ENCODE measurements at regions not wholly inside any gene's neighbourhood (a gene's known extent, or its start where the extent isn't known, plus 50 kb on each side); places are given as distances from the start of the nearest gene placed in this dataset.

DNA sequence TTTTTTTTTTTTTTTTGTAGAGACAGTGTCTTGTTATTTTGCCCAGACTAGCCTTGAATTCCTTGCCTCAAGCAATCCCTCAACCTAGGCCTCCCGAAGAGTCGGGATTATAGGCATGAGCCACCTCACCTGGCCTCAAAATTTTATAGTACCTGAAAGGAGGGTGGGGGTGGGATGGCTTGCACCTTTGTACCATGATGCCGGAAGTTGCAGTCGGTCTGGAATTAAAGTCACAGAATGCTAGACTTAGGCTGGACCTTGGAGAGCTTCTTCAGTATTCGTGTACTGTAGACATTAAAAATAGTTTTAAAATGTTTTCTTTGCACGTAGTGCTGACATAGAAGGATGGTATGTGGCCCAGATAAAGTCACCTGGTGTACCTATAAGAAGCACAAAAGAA lies 280.9 kb downstream of the STIM2 start:
- H3K27ac Mint-ChIP-seq, result no peak overlapping the region
- H3K4me3 Mint-ChIP-seq, result no peak overlapping the region
- no peaks in the 10 kb centered on the region for H3K27me3 Mint-ChIP-seq
- DNase-seq, result no peak
- H3K36me3 Mint-ChIP-seq (ENCODE audit: low read depth), result no peaks in the 10 kb centered on the region
- no peaks in the 10 kb centered on the region for H3K4me1 Mint-ChIP-seq (ENCODE audit: low read depth)
- H3K9me3 Mint-ChIP-seq, result peaks cover 10% of the 10 kb centered on the region

DNA sequence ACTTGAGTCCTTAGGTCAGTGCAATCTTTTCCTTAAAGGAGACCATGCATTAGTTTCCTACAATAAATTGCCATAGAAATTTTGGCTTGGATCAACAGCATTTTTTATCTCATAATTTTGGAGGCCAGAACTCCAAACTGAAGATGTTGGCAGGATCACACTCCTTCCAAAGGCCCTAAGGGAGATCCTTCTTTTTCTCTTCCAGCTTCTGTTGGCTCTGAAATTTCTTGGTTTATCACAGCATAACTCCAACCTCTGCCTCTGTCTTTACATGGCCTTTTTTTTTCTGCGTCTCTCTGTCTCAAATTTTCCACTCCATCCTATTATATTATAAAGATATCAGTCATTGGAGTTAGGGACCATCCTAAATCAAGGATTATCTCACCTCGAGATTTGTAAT lies 282.2 kb downstream of the STIM2 start:
- no peaks in the 10 kb centered on the region for H3K27me3 Mint-ChIP-seq
- H3K9me3 Mint-ChIP-seq, result peaks cover 11% of the 10 kb centered on the region
- H3K4me1 Mint-ChIP-seq (ENCODE audit: low read depth), result no peaks in the 10 kb centered on the region

DNA sequence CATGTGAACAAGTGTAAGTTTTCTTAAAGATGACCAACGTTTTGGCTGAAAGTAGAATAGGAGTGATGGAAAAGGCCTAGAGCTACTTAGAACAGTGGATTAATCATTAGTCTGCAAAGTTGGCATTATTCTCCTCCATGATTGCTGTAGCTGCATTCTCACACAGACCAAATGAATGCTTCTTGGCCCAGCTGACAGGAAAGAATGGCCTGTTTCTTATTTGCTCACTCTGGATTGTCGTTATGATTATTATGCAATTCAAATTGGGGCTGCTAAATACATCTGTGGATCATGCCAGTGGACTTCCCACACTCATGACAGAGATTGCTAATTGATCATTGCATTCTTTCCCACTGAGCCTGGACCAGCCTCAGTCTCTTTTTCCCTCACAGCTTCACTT lies 285.0 kb downstream of the STIM2 start:
- no peak for DNase-seq
- Mint-ChIP-seq H3K9me3 (peaks cover 8% of the 10 kb centered on the region), H3K27me3 (no peaks in the 10 kb centered on the region), H3K36me3 (ENCODE audit: low read depth) (no peaks in the 10 kb centered on the region), H3K4me1 (ENCODE audit: low read depth) (no peaks in the 10 kb centered on the region), H3K27ac (no peak overlapping the region), H3K4me3 (no peak overlapping the region)

More for the DNA sequence above, 282.2 kb downstream of the STIM2 start:
- Mint-ChIP-seq H3K4me3 (no peak overlapping the region), H3K36me3 (ENCODE audit: low read depth) (no peaks in the 10 kb centered on the region), H3K27ac (no peak overlapping the region)
- DNase-seq, result no peak

DNA sequence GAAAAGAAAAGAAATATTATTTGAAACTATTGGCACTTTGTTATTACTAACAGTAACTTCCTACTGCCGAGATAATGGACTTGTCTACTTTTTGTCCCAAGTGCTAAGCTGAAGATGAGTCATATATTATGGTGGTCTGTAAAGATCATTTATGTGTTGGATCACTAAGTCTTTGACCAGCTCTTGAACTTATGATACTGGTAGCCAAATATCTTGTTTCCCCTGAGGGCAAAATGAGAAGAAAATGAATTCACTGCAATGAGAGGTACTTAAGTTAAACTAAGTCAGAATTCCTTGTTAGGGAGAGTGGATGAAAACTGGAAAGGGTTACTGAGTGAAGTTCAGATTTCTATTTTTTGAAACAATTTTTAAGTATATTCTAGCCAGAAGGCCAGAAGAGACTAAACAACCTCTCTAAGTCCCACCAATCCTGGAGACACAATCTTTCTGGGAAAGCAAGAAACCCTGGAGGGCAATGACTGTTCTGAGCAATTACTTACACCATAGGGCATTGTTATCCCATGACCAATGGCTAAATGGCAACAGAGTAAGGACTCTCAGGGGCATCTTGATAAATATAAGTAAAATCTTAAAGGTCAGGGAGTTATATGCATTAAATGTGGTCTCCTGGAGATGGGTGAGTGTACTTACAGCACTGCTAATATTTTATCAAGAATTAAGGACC lies 287.7 kb downstream of the STIM2 start:
- Mint-ChIP-seq H3K4me1 (ENCODE audit: low read depth) (no peaks in the 10 kb centered on the region), H3K27ac (no peak overlapping the region), H3K36me3 (ENCODE audit: low read depth) (no peaks in the 10 kb centered on the region), H3K27me3 (peaks cover 2% of the 10 kb centered on the region), H3K4me3 (no peak overlapping the region), H3K9me3 (peaks cover 8% of the 10 kb centered on the region)
- DNase-seq, result no peak

DNA sequence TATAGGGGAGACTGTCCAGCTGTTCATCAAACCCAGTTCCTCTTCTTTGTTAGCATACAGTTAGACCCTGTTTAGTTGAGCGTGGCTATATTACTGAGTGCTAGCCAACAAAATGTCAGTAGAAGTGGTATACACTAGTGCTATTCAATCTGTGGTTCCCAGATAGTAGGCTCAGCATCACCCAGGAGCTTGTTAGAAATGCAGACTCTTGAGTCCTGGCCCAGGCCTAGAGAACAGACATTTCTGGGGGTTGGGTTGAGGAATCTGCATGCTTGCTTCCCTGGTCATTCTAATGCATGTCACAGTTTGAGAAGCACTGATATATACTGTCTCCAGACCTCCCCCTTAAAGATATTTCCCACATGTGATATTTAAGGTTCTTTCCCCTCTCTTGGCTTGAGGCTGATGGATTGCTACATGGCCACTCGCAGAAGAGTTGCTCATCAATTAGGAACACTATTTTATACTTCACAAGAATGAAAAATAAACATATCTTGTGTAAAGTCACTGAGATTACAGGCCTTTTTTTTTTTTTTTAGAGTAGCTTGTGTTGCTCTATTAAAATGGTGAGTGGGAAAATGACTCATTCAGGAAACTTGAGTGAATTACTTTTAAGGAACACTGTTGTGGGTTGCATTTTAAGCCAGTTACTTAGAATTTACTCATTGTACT lies 289.0 kb downstream of the STIM2 start:
- DNase-seq, result no peak
- no peak overlapping the region for H3K4me3 Mint-ChIP-seq
- H3K4me1 Mint-ChIP-seq (ENCODE audit: low read depth), result no peaks in the 10 kb centered on the region
- no peaks in the 10 kb centered on the region for H3K36me3 Mint-ChIP-seq (ENCODE audit: low read depth)
- peaks cover 8% of the 10 kb centered on the region for H3K9me3 Mint-ChIP-seq
- peaks cover 6% of the 10 kb centered on the region for H3K27me3 Mint-ChIP-seq
- H3K27ac Mint-ChIP-seq, result no peak overlapping the region

DNA sequence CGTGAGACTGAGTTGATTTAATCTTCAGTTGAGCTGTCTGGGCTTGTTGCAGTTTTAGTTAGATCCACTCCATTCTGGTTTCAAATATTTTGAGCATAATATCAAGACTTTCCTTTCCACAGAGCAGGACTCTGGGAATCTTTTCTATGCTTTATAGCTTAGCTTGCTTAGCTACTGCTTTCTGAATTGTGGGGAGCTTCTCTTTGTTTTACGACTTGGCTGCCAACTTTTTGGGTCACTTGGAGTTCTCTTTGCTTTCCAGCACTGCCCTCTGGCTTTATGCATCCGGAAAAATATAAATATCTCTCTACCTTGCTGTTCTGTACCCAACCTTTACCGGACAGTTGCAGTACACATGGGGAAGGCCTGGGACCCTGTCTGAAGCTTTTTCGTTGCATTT lies 292.1 kb downstream of the STIM2 start:
- no peak for DNase-seq
- H3K9me3 Mint-ChIP-seq, result no peaks in the 10 kb centered on the region
- peaks cover 11% of the 10 kb centered on the region for H3K27me3 Mint-ChIP-seq
- H3K4me1 Mint-ChIP-seq (ENCODE audit: low read depth), result no peaks in the 10 kb centered on the region
- no peaks in the 10 kb centered on the region for H3K36me3 Mint-ChIP-seq (ENCODE audit: low read depth)
- H3K4me3 Mint-ChIP-seq, result no peak overlapping the region
- H3K27ac Mint-ChIP-seq, result no peak overlapping the region

DNA sequence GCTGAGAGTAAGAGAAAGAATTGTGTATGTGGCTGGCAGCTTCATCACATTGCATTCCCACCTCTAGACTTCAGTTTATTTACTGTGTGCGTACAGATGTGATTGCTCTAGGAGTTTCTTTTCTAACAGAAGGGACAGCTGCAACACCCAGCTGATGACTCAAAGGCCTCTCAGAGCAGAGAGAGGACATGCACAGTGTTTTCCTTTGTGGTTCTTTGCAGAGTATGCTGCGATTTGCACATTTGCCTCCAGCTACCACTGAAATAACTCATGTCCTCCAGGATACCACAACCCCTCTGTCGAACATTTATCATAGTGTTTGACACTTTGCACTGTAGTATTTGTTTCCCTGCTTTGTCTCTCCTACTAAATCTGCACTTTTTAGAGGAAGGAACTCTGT lies 294.1 kb downstream of the STIM2 start:
- peaks cover 11% of the 10 kb centered on the region for H3K27me3 Mint-ChIP-seq
- DNase-seq, result no peak
- H3K36me3 Mint-ChIP-seq (ENCODE audit: low read depth), result no peaks in the 10 kb centered on the region
- no peak overlapping the region for H3K27ac Mint-ChIP-seq
- no peaks in the 10 kb centered on the region for H3K4me1 Mint-ChIP-seq (ENCODE audit: low read depth)
- H3K4me3 Mint-ChIP-seq, result no peak overlapping the region
- no peaks in the 10 kb centered on the region for H3K9me3 Mint-ChIP-seq

DNA sequence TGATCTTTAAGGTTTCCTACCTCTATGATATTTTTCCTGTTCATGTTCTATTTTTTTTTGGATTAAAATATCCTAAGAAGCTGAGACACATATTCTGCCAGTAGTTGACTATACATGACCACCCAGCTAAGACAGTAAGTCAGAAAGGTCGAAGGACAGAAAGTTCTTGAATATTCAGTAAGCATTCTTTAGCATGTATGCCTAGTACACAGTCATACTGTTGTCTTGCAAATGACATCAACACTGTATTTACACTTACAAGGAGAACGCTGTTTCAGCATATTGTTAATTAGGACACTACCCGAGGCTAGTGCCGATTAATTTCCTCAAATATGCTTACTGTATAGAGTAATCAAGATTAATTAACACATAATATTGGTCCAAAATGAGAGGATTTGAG lies 300.6 kb downstream of the STIM2 start:
- H3K36me3 Mint-ChIP-seq (ENCODE audit: low read depth), result no peaks in the 10 kb centered on the region
- H3K9me3 Mint-ChIP-seq, result no peaks in the 10 kb centered on the region
- H3K4me3 Mint-ChIP-seq, result no peak overlapping the region
- no peaks in the 10 kb centered on the region for H3K27me3 Mint-ChIP-seq
- no peaks in the 10 kb centered on the region for H3K4me1 Mint-ChIP-seq (ENCODE audit: low read depth)
- no peak overlapping the region for H3K27ac Mint-ChIP-seq
- no peak for DNase-seq

DNA sequence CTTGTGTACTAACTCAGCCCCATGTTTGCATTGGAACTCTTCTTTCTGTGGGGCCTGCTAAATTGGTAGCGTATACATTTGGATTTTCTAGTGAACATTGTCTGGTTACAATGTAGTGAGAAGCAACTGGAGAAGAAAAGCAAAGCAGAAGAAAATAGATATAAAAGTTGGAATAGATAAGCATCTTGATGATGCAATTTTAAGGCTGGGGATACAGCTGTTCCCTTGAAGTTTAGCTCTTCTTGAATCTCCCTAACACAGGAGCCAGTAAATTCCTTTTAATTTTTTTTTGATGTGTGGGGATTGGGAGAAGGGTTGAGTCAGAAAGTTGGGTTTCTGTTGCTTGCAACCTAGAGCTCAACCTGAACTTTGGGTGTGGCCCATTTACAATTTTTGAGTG lies 308.1 kb downstream of the STIM2 start:
- Mint-ChIP-seq H3K36me3 (ENCODE audit: low read depth) (no peaks in the 10 kb centered on the region), H3K27me3 (peaks cover 2% of the 10 kb centered on the region), H3K9me3 (no peaks in the 10 kb centered on the region), H3K27ac (no peak overlapping the region), H3K4me1 (ENCODE audit: low read depth) (no peaks in the 10 kb centered on the region), H3K4me3 (no peak overlapping the region)
- DNase-seq, result no peak

DNA sequence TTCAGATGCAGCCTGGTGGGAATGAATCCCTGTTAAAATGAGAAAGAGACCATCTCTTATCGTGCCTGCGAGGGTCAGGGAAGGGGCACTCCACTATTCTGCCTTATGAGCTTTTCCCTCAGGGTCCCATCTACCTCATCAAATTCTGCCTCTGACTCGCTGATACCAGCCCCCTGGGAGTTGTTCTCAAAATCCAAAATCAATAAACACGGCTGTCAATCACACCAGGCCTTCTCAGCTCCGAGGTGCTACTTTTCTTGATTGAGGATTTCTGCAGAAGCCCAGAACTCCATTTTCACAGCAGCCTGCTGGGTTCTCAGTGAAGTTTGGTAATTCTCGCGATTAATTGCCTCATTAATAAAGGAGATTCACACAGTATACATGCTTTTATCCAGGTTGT lies 312.6 kb downstream of the STIM2 start:
- no peak for DNase-seq
- H3K27me3 Mint-ChIP-seq, result peaks cover 2% of the 10 kb centered on the region
- no peak overlapping the region for H3K4me3 Mint-ChIP-seq
- H3K27ac Mint-ChIP-seq, result no peak overlapping the region
- H3K36me3 Mint-ChIP-seq (ENCODE audit: low read depth), result no peaks in the 10 kb centered on the region
- H3K4me1 Mint-ChIP-seq (ENCODE audit: low read depth), result no peaks in the 10 kb centered on the region
- no peaks in the 10 kb centered on the region for H3K9me3 Mint-ChIP-seq

DNA sequence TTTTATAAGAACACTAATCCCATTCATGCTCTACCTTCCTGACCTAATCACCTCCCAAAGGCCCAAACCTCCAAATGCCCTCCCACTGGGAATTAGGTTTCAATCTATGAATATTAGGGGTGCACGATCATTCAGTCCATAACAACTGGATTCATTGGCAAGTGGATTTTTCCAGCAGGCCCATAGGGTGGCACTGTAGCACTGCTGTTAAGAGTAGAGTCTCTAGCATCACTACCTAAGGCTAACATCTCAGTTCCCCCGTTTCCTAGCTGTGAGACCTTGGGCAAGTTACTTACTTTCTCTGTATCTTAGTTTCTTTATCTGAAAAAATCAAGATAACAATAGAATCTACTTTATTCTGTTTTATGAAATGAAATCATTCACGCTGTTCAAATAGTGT lies 315.8 kb downstream of the STIM2 start:
- Mint-ChIP-seq H3K4me1 (ENCODE audit: low read depth) (no peaks in the 10 kb centered on the region), H3K9me3 (no peaks in the 10 kb centered on the region), H3K27ac (no peak overlapping the region), H3K36me3 (ENCODE audit: low read depth) (no peaks in the 10 kb centered on the region), H3K27me3 (peaks cover 2% of the 10 kb centered on the region), H3K4me3 (no peak overlapping the region)
- DNase-seq, result no peak

DNA sequence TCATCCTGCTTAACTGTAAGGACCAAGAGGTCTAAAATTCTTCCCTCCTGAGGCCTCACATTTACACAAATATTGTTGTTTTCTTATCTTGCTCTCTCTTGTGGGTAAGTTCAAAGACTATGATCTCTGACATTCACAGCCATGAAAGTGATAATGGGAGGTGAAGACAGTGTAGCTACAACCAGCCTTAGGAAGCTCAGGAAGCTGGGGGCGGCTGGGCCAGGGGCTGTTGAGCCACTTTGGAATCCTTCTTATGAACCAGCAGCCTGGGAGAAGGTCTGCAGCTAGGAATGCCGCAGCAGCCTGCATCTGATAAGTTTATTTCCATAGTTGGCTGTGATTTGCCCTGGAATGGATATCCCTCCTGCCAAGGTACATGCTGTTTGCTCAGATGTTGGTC lies 316.2 kb downstream of the STIM2 start:
- H3K4me3 Mint-ChIP-seq, result no peak overlapping the region
- peaks cover 2% of the 10 kb centered on the region for H3K27me3 Mint-ChIP-seq
- no peaks in the 10 kb centered on the region for H3K4me1 Mint-ChIP-seq (ENCODE audit: low read depth)
- no peak for DNase-seq
- H3K36me3 Mint-ChIP-seq (ENCODE audit: low read depth), result no peaks in the 10 kb centered on the region
- H3K9me3 Mint-ChIP-seq, result no peaks in the 10 kb centered on the region
- no peak overlapping the region for H3K27ac Mint-ChIP-seq

DNA sequence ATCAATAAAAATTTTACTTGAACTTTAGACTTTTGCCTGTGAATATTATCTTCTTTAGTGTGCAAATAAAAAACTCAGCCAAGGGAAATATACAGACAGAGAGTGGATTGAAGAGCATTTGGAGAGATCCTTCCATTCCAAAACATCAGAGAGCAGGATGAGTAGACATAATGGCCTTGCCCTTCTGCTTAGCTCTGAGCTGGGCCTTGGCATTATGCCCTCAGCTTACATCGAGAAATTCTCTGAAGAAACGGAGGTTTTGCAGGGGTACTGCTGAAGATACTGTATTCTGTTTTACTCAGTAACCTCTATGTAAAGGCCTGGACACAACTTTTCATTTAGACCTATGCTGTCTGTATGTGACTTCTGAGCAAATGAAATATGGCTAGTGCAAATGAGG lies 317.4 kb downstream of the STIM2 start:
- Mint-ChIP-seq H3K27ac (no peak overlapping the region), H3K4me1 (ENCODE audit: low read depth) (no peaks in the 10 kb centered on the region), H3K4me3 (no peak overlapping the region), H3K27me3 (peaks cover 2% of the 10 kb centered on the region), H3K36me3 (ENCODE audit: low read depth) (no peaks in the 10 kb centered on the region), H3K9me3 (no peaks in the 10 kb centered on the region)
- no peak for DNase-seq

DNA sequence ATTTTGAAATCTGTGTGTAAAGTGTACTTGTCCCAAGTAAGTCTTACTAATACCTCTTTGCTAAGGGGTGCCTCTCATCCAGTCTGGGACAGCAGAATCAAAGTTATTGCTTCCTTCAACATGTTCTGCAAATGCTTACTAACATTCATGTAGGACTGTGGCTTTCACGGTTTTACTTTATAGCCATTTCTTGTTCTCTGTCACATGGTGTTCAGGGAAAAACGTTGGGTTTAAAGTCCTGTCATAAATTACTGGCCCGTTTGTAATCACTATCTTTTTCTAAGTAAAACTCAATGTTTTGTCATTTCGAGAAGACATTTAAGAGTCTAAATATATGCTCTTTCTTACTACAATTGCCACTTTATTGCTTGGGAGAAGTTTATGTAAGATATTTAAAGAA lies 321.1 kb downstream of the STIM2 start:
- Mint-ChIP-seq H3K9me3 (no peaks in the 10 kb centered on the region), H3K4me3 (no peak overlapping the region), H3K27ac (no peak overlapping the region), H3K36me3 (ENCODE audit: low read depth) (no peaks in the 10 kb centered on the region), H3K27me3 (no peaks in the 10 kb centered on the region), H3K4me1 (ENCODE audit: low read depth) (no peaks in the 10 kb centered on the region)
- no peak for DNase-seq

DNA sequence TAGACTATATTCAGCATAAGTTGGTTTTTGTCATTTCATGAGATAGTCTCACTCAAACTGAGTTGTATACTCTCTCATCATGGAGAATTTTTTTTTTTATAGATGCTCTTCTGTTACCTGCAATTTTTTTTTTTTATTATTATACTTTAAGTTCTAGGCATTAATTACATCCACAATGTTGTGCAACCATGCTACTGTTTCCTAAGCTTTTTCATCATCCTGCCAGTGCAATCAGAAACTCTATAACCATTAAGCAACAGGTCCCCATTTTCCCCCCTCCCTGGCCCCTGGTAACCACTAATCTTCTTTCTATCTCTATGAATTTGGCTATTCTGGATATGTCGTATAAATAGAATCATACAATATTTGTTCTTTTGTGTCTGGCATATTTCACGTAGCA lies 321.6 kb downstream of the STIM2 start:
- Mint-ChIP-seq H3K9me3 (no peaks in the 10 kb centered on the region), H3K27ac (no peak overlapping the region)
- DNase-seq, result no peak

More for the DNA sequence above, 321.6 kb downstream of the STIM2 start:
- no peaks in the 10 kb centered on the region for H3K36me3 Mint-ChIP-seq (ENCODE audit: low read depth)
- H3K4me3 Mint-ChIP-seq, result no peak overlapping the region
- H3K4me1 Mint-ChIP-seq (ENCODE audit: low read depth), result no peaks in the 10 kb centered on the region
- no peaks in the 10 kb centered on the region for H3K27me3 Mint-ChIP-seq
